AG09309 (cell line): ENCODE measurements at regions not wholly inside any gene's neighbourhood (a gene's known extent, or its start where the extent isn't known, plus 50 kb on each side); places are given as distances from the start of the nearest gene placed in this dataset.
A peak's percentile ranks its signal among the peaks of the same experiment; 100 is the strongest.

ENCODE experiments used
- DNase-seq: peaks from one replicate; pipeline ENCODE4 v3.0.0-alpha.2; 2010; ENCODE audit warnings: low read depth
- H3K4me3 ChIP-seq: 2 replicates; pipeline ENCODE4 v1.5.1; 2011; ENCODE audit warnings: mild to moderate bottlenecking, low read depth, low read length, moderate library complexity; ENCODE audit not compliant: control insufficient read depth
- CTCF ChIP-seq: IDR thresholded peaks from 2 replicates; pipeline ENCODE4 v1.5.1; 2011; ENCODE audit warnings: mild to moderate bottlenecking, low read depth, low read length, inconsistent platforms; ENCODE audit not compliant: insufficient read depth, control insufficient read depth; ENCODE audit errors: missing control alignments

- TF ChIP-seq CTCF = no peak
- no peak overlapping the region for H3K4me3 ChIP-seq
- DNase-seq = peak; percentile 18
These were observed 103.4 kb upstream of the MDFIC start for GRCh38 chr7:114818501-114818900.

GRCh38 chr7:114819616-114820362 lies 102.1 kb upstream of the MDFIC start:
- no peak for TF ChIP-seq CTCF
- no peak overlapping the region for H3K4me3 ChIP-seq
- DNase-seq = peak; percentile 97

- H3K4me3 ChIP-seq = no peak overlapping the region
- no peak for TF ChIP-seq CTCF
- DNase-seq = no peak
These were observed 100.6 kb upstream of the MDFIC start for GRCh38 chr7:114821030-114821900.

- H3K4me3 ChIP-seq = no peak overlapping the region
- no peak for TF ChIP-seq CTCF
- DNase-seq = no peak
These were observed 99.8 kb upstream of the MDFIC start for GRCh38 chr7:114822131-114822530.

- no peak overlapping the region for H3K4me3 ChIP-seq
- TF ChIP-seq CTCF = no peak
- no peak for DNase-seq
These were observed 99.0 kb upstream of the MDFIC start for GRCh38 chr7:114822844-114823243.

GRCh38 chr7:114823290-114823689 lies 98.6 kb upstream of the MDFIC start:
- no peak for TF ChIP-seq CTCF
- no peak overlapping the region for H3K4me3 ChIP-seq
- no peak for DNase-seq
